HG03066 (cell line): ENCODE measurements at regions not wholly inside any gene's neighbourhood (a gene's known extent, or its start where the extent isn't known, plus 50 kb on each side); places are given as distances from the start of the nearest gene placed in this dataset.

Experiments used
- ATAC-seq: cut with Tn5 transposase; IDR thresholded peaks from one replicate; pipeline ENCODE4 v1.9.1; 2021; ENCODE audit warnings: low read depth; ENCODE audit not compliant: unreplicated experiment

DNA sequence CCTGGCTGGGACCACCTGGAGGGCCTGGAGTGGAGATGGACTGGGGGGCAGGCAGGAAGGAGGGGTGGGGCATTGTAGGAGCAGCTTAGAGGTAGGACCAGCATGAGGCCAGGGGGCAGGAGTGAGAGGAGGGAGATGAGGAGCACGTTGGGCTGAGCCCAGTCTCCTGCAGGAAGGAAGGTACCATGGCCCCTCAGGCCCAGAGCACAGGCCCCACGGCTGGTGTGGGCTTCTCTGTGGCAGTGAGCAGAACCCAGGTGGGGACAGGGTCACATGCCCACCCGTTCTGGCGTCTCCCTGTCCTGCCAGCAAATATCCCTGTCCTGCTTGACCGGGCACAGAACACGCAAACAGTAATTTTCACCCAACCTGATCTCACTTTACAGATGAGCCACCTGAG lies 141.8 kb downstream of the ENGASE start:
- no peak for ATAC-seq

DNA sequence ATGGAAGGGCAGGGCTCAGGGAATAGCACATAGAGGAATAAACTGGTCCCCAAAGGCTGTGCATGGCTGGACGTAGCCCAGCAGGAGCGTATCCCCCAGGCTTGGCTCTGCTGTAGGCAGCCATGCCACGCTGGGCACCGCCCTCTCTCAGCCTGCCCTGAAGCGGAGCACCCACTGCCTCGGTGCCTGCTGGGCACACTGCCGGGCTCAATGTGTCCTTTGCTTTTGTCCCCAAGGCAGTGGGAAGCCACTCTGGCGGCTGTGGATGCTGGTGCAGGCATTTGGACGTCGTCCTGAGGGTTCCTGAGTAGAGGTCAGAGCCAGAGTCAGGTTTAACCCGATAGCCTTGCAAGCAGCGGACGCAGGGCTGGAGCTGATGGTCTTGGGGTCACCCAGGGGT lies 141.0 kb downstream of the ENGASE start:
- ATAC-seq, result no peak

DNA sequence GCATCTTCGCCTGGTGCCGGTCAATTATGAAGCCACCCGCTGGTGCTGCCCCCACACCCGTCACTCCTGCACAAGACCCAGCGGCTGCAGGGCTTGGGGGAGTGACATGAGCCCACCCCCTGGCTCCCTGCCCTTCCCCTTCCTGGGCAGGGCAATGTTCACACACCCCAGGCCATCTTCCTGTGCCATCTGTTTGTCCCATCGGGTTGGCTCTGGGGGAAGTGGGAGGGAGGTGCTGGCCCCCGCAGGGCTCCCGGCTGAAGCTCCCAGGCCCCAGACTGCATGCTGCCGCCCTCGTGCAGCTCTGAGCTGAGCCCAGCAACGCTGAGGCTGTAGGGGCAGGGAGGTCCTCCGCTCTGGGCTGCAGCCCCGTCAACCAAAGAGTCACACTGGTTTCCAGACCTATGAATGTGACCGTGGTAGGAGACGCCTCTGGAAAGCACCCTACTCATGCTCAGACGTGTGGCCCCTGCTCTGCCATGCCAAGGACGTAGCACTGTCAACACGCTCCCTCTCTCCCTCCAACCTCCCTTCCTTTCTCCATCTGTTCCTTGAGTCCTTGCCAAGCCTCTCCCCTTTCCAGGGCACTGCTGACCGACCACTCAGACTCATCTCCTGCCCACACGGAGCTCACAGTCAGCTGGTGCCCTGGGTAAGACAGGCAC lies 140.4 kb downstream of the ENGASE start:
- ATAC-seq, result no peak

DNA sequence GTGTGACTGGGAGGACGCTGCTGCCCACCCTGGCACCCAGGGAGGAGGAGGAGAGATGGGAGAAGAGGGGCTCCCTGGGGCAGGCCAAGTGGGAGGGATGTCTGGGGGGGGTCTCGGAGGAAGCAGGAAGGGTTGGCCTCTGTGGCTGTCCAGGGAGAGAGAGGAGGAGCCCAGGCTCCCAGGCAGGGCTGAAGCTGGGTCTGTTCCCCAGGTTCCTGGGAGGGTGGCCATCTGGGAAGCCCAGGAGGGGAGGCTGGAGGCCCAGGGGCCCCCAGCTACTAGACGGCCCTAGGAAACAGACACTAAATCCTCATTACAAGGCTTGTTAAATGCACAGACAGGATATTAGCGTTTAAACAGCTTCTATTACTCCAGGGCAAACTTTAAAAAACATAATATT lies 139.8 kb downstream of the ENGASE start:
- no peak for ATAC-seq

DNA sequence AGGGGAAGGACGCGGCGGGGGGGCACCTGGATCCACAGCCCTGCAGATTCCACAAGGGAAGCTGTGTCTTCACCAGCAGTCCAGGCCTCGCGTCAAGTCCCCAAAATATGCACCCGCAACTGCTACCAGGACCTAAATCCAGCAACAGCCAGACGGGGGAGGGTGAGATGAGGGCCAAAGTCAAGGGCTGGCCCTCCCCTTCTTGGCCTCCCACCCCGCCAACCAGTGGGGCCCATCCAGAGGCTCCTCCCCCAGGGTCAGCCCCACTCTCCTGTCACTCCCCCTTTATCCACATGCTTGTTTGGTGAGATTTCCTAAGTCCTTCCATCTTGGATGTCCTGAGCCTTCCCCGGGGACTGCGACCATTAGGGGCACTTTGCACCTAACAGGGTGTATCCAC lies 138.7 kb downstream of the ENGASE start:
- ATAC-seq, result no peak

- ATAC-seq, result no peak
These were observed 137.8 kb downstream of the ENGASE start for GRCh38 chr17:79212149-79213087.

DNA sequence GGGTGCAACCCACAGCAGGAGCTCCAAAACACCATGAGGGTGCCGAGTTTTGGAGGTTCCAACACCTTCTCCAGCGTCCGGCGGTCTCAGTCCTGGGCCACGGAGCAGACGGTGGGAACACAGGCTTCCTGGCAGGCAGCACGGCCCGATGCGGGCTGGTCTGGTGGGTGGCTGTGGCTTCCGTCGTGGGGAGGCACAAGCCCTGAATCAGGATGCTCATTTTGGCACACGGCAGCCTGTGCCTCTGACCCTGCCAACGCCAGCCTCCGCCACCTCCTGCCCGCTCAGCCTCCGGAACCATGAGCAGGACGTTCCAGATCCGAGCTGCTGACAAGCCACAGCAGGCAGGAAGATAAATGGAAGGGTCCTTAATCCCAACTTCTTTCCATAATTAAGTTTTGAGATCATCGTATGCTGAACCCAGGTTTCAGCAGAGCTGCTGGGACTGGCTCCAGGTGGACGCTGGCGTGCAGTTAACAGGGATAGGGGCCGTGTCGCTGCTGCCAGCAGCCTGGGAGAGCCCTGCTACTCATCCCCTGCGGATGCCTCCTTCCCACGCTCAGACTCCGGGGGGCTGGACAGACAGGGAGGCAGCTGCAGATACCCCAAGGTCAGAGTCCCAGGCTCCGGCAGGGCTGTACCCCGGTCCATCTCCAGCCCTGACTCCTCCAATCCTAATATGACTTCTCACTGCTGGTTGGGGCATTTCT lies 136.6 kb downstream of the ENGASE start:
- ATAC-seq, result no peak

GRCh38 chr17:79210638-79211037 lies 136.0 kb downstream of the ENGASE start:
- no peak for ATAC-seq

DNA sequence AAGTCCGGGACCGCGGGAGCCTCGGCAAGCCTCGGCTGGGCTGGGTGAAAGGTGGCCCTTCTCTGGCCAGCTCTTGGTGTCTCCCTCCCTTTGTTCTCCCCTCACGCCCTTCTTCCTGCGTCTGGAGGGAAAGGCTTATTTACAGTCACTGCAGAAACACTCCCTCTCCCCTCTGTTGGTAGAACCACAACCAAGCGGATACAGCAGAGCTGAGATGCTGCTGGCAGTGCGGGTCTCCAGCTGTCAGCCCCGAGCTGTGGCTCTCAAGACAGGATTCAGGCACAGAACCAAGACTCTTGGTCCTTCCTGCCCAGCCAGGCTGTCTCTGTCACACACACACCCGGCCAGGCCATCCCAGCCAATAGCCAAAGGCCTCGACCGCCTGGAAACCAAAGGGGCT lies 133.3 kb downstream of the ENGASE start:
- no peak for ATAC-seq

DNA sequence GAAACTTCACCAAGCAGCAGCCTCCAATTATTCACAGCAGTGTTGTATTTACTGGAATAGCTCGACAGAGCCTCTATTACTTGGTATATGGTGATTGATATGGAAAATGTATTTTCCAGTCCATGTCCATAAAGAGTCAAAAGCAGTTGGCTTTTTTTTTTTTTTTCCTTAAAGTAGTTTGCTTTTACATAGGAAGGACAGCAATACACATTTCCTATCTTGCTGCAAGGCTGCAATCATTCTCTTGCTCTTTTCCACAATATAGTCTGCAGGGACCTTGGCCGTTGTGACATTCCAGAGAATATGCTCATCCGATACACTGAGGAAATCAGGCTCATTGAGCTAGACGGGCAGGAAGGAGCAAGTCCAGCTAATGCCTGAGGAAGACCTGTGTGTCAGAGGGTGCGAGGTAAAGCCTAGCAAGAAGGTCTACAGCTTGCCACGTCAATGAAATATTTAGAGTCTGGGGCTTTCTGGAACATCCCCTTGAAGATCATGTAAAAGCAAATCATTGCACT lies 131.1 kb downstream of the ENGASE start:
- ATAC-seq, result no peak

DNA sequence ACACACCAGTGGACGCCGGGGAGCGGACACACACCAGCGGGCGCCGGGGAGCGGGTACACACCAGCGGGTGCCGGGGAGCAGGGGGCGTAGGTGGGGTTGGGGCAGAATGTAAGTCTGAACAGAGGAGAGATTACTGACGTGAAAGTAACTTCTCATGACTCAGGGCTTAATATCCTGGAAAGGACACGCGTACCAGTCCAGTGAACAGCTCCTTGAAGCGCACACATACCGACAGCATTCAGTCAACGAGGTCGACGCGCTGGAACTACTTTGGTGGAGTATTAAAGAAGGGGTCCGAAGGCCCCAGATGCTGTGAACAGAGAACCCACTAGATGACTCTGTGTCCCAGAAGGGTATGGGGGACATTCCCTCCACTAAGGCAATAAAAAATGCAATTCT lies 129.6 kb downstream of the ENGASE start:
- ATAC-seq, result no peak

DNA sequence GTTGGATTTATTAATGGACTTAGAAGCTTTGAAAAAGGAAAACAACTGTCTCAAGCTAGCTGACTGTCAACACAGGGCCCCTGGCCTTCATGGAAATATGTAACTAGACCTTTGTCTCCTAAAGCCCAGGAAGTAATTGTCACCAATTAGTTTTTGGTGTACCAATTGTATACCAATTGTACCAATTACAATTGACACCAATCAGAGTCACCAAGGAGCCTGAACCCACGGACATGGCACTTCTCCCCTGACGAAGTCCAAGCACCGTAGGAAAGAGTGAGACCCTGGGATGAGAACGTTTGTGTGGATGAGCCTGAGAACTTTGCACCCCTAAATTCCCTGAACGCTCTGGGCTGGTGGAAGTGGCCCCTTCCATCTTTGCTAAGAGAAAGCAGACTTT lies 129.0 kb downstream of the ENGASE start:
- no peak for ATAC-seq

DNA sequence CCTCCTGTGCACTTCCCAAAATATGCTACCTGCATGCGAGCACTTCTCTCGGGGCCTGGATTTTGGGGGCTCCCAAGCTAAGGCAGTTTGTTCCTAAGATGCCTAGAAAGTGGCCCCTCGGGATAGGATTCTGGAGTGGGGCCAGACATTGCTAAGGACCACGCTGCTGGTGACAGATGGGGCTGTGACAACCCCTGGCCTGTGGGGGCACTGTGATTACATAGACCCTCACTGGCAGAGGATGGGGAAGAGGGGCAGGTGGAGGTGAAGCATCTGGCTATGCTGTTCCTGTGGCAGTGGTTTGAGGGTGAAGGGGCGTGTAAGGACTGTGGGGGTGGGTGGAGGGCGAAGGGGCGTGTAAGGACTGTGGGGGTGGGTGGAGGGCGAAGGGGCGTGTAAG lies 128.4 kb downstream of the ENGASE start:
- ATAC-seq, result no peak

DNA sequence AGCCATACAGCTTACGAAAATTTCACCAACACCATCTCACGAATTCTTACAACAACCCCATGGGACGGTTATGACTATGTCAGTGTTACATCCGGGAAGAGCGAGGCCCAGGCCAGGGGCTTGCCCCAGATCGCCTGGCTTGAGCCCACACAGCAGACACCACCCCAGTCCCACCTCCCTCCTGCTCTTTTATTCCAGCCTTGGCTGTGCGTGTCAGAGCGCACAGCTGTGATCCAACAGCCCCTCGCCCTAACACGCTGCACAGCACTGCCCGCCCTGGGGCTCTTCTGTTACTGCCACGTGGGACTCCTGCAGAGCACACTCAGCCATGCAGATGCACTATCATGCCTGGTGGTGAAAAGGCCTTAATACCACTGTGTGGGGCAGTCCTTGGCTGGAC lies 127.9 kb downstream of the ENGASE start:
- no peak for ATAC-seq

DNA sequence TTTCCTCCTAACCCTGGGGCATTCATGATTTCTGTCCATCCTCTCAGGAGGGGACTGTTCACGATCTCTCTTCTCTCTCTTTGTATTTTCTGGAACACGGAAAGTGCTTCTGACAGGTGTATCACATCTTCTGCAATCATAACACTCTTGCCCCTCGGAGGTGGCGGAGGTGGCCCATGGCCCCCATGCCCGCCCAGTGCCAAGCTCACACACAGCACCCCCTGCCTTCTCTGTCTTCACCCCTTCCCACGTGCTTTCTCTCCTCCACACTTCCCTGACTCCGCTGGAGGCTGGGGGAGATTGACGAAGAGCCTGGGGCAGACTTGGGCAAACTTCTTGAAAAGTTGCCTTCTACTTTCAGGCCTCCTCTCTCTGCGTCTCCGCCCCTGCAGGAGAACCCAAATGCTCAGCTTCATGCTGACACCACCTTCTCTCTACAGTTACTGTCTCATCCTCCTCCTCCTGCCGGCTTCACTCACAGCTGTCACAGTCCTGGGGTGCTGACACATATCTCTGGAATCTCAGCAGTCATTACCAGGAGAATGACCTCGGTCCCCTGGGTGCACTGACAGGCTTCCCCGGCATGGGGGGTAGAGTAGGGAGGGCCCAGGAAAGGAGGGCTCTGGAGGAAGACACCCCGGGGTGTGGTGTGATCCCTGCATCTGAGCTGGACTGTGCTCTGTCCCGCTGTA lies 127.1 kb downstream of the ENGASE start:
- ATAC-seq, result no peak

DNA sequence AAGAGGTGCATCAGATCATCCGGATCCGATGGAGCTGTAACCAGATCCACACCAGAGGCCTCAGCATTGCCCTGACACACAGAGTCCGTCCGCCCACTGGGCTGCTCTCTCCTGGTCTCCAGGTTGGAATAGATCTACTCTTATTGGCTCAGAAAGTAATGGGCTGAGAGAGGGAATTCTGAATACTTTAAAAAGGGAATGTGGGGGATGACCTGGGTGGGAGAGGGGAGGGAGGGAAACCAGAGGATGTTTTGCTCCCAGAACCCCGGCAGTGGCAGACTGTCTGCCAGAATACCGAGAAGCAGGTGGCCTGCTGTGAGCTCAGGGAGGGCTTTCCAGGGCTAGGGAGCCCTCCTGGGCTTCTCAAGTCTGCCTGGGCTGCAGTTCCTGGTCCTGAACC lies 126.5 kb downstream of the ENGASE start:
- no peak for ATAC-seq

GRCh38 chr17:79196913-79197312 lies 122.3 kb downstream of the ENGASE start:
- no peak for ATAC-seq

DNA sequence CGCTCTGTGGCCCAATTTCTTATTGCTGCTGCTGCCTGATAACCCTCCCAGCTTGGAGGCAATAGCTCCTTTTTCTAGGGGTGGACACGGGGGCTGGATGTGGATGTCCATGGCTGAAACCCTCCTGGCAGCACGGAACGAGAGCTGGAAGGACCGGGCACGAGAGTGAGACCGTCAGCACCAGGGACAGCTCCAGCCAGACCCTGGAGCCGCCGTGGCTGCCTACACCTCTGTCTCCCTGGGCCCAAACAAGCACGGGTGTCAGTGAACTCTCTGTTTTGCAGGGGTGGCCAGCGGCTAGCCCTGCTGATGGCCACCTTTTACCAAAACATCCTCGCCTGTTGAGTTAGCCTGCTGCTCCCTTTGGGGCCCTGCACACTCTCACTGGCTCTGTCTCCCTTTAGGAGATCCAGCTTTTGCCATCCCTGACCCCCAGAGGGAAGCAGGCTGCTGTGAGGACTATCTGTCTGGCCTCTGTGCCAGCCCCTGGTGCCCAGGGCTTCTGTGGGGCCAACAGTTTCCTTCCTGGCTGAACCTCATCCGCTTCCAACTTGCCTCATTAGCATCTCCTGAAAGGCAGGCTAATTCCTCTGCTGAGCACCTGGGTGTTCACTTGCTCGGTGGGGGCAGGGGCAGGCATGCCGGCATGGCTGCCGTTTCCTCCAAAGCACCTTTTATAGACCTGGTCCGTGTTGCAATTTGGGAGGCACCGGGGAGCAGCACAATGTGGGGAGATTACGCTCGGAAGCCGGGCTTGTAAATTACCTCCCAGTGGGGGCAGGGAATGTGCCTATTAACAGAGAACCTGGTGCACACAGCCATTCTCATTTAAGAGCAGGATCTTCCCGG lies 118.1 kb downstream of the ENGASE start:
- no peak for ATAC-seq

GRCh38 chr17:79191270-79191934 lies 116.8 kb downstream of the ENGASE start:
- no peak for ATAC-seq
